B cell (primary cell): ENCODE measurements at regions not wholly inside any gene's neighbourhood (a gene's known extent, or its start where the extent isn't known, plus 50 kb on each side); places are given as distances from the start of the nearest gene placed in this dataset.

Experiments used
- ATAC-seq: fragments of 200-7000 bp; cut with Tn5 transposase; one replicate; pipeline ENCODE4 v1.10.0; 2021; ENCODE audit warnings: low read depth, mild to moderate bottlenecking, moderate number of reproducible peaks, moderate library complexity
- CTCF ChIA-PET: fragments of 350-600 bp; sonication (Branson Sonifier 250); formaldehyde crosslinking; loops from one replicate; lab custom pipeline; 2021; ENCODE audit warnings: antibody characterized with exemption, inconsistent platforms; lab: Charles Lee
- POLR2A ChIA-PET: fragments of 350-600 bp; sonication (Branson Sonifier 250); formaldehyde crosslinking; loops from one replicate; lab custom pipeline; 2021; ENCODE audit warnings: antibody characterized with exemption; lab: Charles Lee
- DNase-seq: peaks from one replicate; pipeline ENCODE4 v3.0.0; 2013
- H2AFZ ChIP-seq: 2 replicates; pipeline ENCODE4 v1.6.1; 2012; ENCODE audit warnings: mild to moderate bottlenecking, low read depth, low read length; ENCODE audit not compliant: insufficient read depth, poor library complexity, severe bottlenecking
- H3K27ac ChIP-seq, 2 donors: 1 replicate in 1 of 2; 2 replicates in 1 of 2; pipeline ENCODE4 v1.5.1; 2012 to 2013; ENCODE audit warnings: low read length in 2 of 2, mild to moderate bottlenecking in 2 of 2, moderate library complexity in 1 of 2
- H3K27me3 ChIP-seq, 4 experiments: fragments of 200-600 bp in 1 of 4; sonication (generic) in 1 of 4; replicated peaks in 1 of 4; 1 replicate in 2 of 4; 2 replicates in 2 of 4; pipeline versions ENCODE4 v1.6.1 to v1.7.0; 2013 to 2016; ENCODE audit warnings: low read length in 3 of 4, mild to moderate bottlenecking in 2 of 4, mixed read lengths in 1 of 4, moderate library complexity in 1 of 4; ENCODE audit not compliant: insufficient read depth in 4 of 4, control insufficient read depth in 3 of 4; ENCODE audit errors: control extremely low read depth in 1 of 4
- H3K36me3 ChIP-seq, 2 experiments: replicated peaks in 1 of 2; 1 replicate in 1 of 2; 2 replicates in 1 of 2; pipeline versions ENCODE4 v1.6.1 to v1.7.1; 2013; ENCODE audit warnings: low read length in 1 of 2; ENCODE audit not compliant: insufficient read depth in 2 of 2, control insufficient read depth in 1 of 2; ENCODE audit errors: control extremely low read depth in 1 of 2, extremely low read depth in 1 of 2
- H3K4me1 ChIP-seq, 2 donors: fragments of 200-600 bp in 1 of 2; sonication (generic) in 1 of 2; 1 replicate in 1 of 2; 2 replicates in 1 of 2; pipeline versions ENCODE4 v1.5.1 to v1.6.1; 2013 to 2017; ENCODE audit warnings: low read length in 2 of 2; ENCODE audit not compliant: control insufficient read depth in 2 of 2, insufficient read depth in 2 of 2
- H3K4me2 ChIP-seq: replicated peaks from 2 replicates; pipeline ENCODE3; 2012; ENCODE audit warnings: mild to moderate bottlenecking, low read depth, low read length; ENCODE audit not compliant: poor library complexity, severe bottlenecking
- H3K4me3 ChIP-seq, 5 experiments: fragments of 200-600 bp in 1 of 5; sonication (generic) in 1 of 5; 1 replicate in 3 of 5; 2 replicates in 2 of 5; pipeline versions ENCODE4 v1.5.1 to v1.7.0; 2011 to 2016; ENCODE audit warnings: low read length in 4 of 5, mild to moderate bottlenecking in 4 of 5, low read depth in 2 of 5, control low read depth in 1 of 5, moderate library complexity in 1 of 5; ENCODE audit not compliant: insufficient read depth in 1 of 5; ENCODE audit errors: control extremely low read depth in 1 of 5, extremely low read depth in 1 of 5
- H3K79me2 ChIP-seq: fragments of 200-600 bp; sonication (generic); one replicate; pipeline ENCODE4 v1.6.0; 2016; ENCODE audit warnings: low read length; ENCODE audit not compliant: control insufficient read depth, insufficient read depth
- H3K9ac ChIP-seq: fragments of 200-600 bp; sonication (generic); 2 replicates; pipeline ENCODE4 v1.6.1; 2017; ENCODE audit warnings: mild to moderate bottlenecking, low read length, moderate library complexity
- H3K9me3 ChIP-seq, 3 donors: one replicate each; pipeline versions ENCODE4 v1.6.1 to v1.7.1; 2013; ENCODE audit warnings: low read length in 2 of 3; ENCODE audit not compliant: control insufficient read depth in 2 of 3, insufficient read depth in 1 of 3; ENCODE audit errors: control extremely low read depth in 1 of 3
- H4K20me1 ChIP-seq: 2 replicates; pipeline ENCODE4 v1.6.0; 2012; ENCODE audit warnings: mild to moderate bottlenecking, low read length; ENCODE audit not compliant: insufficient read depth, control insufficient read depth, poor library complexity, severe bottlenecking
- H3K27ac Mint-ChIP-seq: one replicate; pipeline ENCODE4 v1.8.0; 2021; ENCODE audit warnings: mixed read lengths
- H3K27me3 Mint-ChIP-seq: one replicate; pipeline ENCODE4 v1.8.0; 2021; ENCODE audit warnings: mixed read lengths
- H3K4me1 Mint-ChIP-seq: one replicate; pipeline ENCODE4 v1.8.0; 2021; ENCODE audit warnings: mixed read lengths
- H3K4me3 Mint-ChIP-seq: one replicate; pipeline ENCODE4 v1.8.0; 2021; ENCODE audit warnings: mixed read lengths
- H3K9me3 Mint-ChIP-seq: one replicate; pipeline ENCODE4 v1.8.0; 2022; ENCODE audit warnings: mixed read lengths; ENCODE audit not compliant: insufficient read depth
- EZH2 ChIP-seq: IDR thresholded peaks from 2 replicates; pipeline ENCODE4 v1.6.1; 2012; ENCODE audit warnings: borderline replicate concordance, low read depth, mild to moderate bottlenecking, moderate library complexity, low read length; ENCODE audit not compliant: insufficient read depth, poor library complexity, severe bottlenecking
- WGBS: methylation state at CpG from one replicate; pipeline ENCODE4 v1.1.5; 2013; ENCODE audit warnings: missing lambda C conversion rate; ENCODE audit not compliant: insufficient coverage; 5-methylcytosine and 5-hydroxymethylcytosine counted together
- intact Hi-C: fragments of 100-400 bp; cut with micrococcal nuclease; formaldehyde crosslinking; loops from one replicate; pipeline ENCODE4 v1.10.0; 2022
- TF ChIP-seq, protein P1 (sequence below): fragments of 200-600 bp; IDR thresholded peaks from one replicate; pipeline ENCODE4 v1.8.0; 2022; ENCODE audit warnings: antibody characterized with exemption, mild to moderate bottlenecking

DNA sequence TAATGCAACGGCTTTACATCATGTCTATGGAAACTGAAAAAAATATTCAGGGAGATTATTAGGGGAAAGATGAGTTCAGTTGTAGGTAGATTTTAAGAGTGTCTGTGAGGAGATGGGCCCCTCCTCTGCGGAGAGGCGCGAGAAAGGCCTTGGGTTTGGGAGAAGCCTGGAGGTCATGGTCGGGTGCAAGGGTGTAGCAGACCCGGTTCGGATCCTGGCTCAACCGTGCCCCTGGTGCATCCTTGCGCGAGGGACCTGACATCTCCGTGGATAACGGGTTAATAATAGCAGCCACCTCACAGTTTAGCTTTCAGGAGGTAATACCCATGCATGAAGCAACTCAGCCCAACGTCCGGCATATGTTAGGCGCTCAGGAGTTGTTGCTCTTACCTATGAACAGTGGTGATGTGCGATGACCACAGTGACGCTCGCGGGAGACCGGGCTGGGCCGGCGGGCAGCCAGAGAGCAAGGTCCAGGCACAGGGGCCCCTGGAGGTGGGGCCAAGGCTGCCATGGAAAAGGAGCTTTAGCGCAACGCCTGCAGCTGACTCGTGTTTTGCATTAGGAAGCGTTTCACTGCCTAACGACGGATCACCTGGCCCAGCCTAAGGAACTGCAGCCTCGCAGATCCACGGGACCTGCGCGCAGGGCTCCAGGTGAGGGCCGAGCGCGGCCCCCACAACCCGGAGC is 146.4 kb upstream of the ARID1B start:
- TF ChIP-seq, protein P1, sequence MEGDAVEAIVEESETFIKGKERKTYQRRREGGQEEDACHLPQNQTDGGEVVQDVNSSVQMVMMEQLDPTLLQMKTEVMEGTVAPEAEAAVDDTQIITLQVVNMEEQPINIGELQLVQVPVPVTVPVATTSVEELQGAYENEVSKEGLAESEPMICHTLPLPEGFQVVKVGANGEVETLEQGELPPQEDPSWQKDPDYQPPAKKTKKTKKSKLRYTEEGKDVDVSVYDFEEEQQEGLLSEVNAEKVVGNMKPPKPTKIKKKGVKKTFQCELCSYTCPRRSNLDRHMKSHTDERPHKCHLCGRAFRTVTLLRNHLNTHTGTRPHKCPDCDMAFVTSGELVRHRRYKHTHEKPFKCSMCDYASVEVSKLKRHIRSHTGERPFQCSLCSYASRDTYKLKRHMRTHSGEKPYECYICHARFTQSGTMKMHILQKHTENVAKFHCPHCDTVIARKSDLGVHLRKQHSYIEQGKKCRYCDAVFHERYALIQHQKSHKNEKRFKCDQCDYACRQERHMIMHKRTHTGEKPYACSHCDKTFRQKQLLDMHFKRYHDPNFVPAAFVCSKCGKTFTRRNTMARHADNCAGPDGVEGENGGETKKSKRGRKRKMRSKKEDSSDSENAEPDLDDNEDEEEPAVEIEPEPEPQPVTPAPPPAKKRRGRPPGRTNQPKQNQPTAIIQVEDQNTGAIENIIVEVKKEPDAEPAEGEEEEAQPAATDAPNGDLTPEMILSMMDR = no peak
- TF ChIP-seq EZH2 = no peak
- Histone ChIP-seq H3K9ac (no peak overlapping the region), H3K4me2 (no peak overlapping the region), H3K4me1 (peaks cover 20 to 23% of the 10 kb centered on the region in 2 donors), H2AFZ (no peak overlapping the region), H3K27me3 (no peaks in the 10 kb centered on the region), H4K20me1 (no peaks in the 10 kb centered on the region), H3K27ac (no peak overlapping the region), H3K79me2 (no peaks in the 10 kb centered on the region), H3K9me3 (peaks cover 0 to 5% (median 0%) of the 10 kb centered on the region in 3 donors), H3K4me3 (no peak overlapping the region), H3K36me3 (no peaks in the 10 kb centered on the region)
- intact Hi-C loops = no loop called here
- 97% methylated on average over 36 of the region's 36 CpGs for WGBS
- ATAC-seq = no peak
- POLR2A ChIA-PET = interaction anchor here (0.6 kb wide), 1 partner anchor 1640 kb away, joined by 5 read pairs; no protein-coding TSS in a partner anchor
- Mint-ChIP-seq H3K4me3 (no peak overlapping the region), H3K27ac (no peak overlapping the region), H3K4me1 (peaks cover 26% of the 10 kb centered on the region), H3K27me3 (no peaks in the 10 kb centered on the region), H3K9me3 (no peaks in the 10 kb centered on the region)
- DNase-seq = no peak
- CTCF ChIA-PET = interaction anchor here (1.0 kb wide), 1 partner anchor 66 kb away, joined by 3 read pairs; no protein-coding TSS in a partner anchor

DNA sequence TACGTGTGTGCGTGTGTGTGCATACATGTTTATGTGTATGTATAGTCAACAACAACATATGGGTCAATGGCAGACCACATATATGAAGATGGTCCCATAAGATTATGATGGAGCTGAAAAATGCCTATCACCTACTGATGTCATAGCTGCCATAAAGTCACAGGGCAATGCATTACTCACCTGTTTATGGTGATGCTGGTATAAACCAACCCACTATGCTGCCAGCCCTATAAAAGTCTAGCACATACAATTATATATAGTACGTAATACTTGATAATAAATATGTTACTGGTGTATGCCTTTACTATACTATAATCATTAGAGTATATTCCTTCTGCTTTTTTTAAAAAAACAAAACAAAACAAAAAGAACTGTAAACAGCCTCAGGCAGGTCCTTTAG is 148.4 kb upstream of the ARID1B start:
- no peak overlapping the region for H3K27ac ChIP-seq
- no CpG with 5 or more reads among the region's 3 CpGs for WGBS
- H3K36me3 ChIP-seq = no peaks in the 10 kb centered on the region
- peaks cover under 1 to 3% of the 10 kb centered on the region in 2 donors for H3K4me1 ChIP-seq
- CTCF ChIA-PET = no interaction called here
- no peak overlapping the region for H3K4me3 ChIP-seq
- H3K9me3 Mint-ChIP-seq = no peaks in the 10 kb centered on the region
- no peaks in the 10 kb centered on the region for H4K20me1 ChIP-seq
- H3K4me1 Mint-ChIP-seq = peaks cover 6% of the 10 kb centered on the region
- no peak overlapping the region for H3K4me3 Mint-ChIP-seq
- H3K27me3 ChIP-seq = no peaks in the 10 kb centered on the region
- POLR2A ChIA-PET = no interaction called here
- no peak overlapping the region for H3K9ac ChIP-seq
- DNase-seq (no peak), ATAC-seq (no peak)
- H3K27ac Mint-ChIP-seq = no peak overlapping the region
- intact Hi-C loops = no loop called here
- peaks cover 0 to 3% (median 0%) of the 10 kb centered on the region in 3 donors for H3K9me3 ChIP-seq
- no peak overlapping the region for H3K4me2 ChIP-seq
- TF ChIP-seq, protein P1 = no peak
- no peak for TF ChIP-seq EZH2
- H2AFZ ChIP-seq = no peak overlapping the region
- H3K79me2 ChIP-seq = no peaks in the 10 kb centered on the region
- no peaks in the 10 kb centered on the region for H3K27me3 Mint-ChIP-seq
